ENCODE measurements at regions not wholly inside any gene's neighbourhood (a gene's known extent, or its start where the extent isn't known, plus 50 kb on each side); places are given as distances from the start of the nearest gene placed in this dataset.
"Not testable (repeated sequence)": the region's sequence is repeated elsewhere in the genome, so short reads cannot be mapped to it uniquely, and the experiment has no call there.

DNA sequence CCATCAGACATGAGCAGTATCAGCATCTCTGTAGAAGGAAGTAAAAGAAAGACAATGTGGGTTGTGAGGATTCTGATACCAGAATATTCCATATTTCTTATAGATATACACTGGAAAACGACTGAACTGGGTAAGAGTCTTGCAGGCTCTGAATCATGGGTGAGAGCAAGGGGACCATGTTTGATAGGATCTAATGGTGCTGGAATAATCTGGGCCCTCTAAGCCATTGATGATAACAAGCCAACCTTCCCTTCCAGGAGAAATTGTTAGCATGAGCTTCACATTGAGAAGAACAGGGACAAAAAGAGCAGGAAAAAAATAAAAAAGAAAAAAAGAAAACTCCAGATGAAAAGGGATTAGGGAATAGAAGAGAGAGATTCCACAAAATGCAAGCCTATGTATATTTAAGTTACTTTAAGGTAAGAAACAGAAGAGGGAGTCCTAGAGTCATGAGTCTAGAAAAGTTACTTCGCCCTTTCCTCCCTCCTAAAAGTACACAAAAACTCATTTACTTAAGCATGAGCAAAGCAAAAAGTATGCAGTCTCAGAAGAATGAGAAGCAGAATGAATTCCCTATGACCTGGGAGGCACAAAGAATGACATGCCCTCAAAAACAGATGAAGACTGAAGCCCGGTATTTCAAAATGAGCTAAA is 181.9 kb downstream of the TMEM26 start:
- DNase-seq (ENCODE audit: low spot score): peak; percentile 73

DNA sequence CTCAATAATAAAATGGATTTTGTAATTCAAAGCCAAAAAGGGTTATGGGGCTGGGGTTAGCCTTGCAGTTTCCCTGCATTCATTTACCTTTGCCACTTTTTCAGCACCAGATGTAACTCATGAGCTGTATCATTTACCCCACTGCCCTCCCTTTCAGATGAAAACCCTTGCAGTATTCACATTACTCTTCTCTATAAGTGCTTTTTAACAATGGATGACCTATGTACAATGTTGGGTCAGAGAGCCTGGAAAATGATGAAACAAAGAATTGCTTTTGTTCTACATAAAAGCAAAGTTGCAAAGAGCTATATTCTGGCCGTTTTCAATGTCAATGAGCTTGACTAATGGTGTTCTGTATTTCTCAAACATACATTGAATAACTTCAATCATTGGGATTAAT is 189.7 kb downstream of the TMEM26 start:
- DNase-seq (ENCODE audit: low spot score): no peak

DNA sequence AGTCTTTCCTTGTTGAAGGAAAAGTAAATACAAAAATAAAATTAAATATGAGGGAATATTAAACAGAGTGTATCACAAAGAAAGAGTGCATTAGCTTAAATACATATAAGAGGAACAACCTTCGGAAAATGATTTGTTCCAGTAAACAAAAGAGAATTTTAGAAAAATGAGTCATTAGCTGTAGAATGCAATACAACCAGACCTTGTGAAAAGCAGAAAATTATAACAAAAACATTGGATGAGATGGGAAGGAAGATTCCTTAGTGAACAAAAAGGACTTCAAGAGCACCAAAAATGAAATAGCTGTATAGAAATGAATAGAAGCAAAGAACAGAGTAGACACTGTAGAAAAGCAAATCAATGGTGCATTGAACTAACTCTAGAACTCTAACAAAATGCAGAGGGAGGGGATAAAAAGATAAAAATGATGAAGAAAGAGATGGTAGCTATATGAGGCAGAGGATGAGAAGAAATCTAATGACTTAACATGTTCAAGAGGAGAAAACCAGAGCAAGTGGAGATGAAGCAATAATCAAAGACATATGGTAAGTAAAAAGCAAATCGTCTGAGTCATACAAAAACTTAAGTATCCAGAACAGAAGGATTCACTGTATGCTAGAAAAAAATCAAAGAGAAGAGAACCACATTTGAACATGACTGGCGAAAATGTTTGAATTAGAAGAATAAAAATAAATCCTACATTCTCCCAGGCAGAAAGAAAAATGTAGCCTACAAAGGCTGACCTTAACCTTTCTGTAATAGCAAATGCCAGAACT is 190.5 kb downstream of the TMEM26 start:
- DNase-seq (ENCODE audit: low spot score): no peak

DNA sequence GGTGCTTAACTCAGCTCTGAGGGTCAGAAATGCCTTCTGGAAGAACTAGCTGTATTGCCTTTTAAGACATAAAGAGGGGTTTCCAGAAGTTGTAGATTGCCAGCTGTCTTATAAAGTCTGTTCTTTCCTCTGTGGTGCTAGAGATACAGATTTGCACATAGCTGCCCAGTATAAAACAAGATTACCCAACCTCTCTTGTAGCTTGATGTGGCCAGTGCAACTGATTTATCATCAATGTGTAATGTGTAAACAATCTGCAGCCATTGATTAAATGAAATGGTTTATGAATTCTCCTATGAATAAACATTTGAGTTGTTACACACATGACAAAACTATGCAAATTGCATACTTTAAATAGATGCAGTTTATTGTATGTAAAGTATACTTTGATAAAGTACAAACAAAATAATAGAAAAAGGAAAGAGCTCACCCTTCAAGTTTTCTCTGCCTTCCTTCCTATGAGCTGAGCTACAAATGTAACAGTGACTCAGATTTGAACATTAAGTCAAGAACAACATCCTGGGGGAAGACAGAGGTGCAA is 195.2 kb downstream of the TMEM26 start:
- no peak for DNase-seq (ENCODE audit: low spot score)

DNA sequence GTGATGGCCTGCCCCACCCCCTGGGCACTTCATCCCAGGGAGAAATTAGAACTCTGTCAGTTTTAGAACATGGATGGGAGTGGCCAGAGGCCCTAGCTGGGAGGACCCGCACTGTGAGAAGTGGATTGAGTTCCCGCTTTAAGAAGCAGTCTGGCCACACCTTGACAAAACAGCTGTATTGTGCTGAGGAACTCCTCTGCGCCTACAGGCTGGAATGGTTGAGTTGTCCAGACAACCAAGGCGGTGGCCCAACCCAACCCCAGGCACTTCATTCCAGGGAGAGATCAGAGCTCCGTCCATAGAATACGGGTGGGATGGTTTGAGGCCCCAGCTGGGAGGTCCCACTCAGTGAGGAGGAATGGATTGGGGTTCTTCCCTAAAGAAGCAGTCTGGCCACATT is 196.0 kb downstream of the TMEM26 start:
- DNase-seq (ENCODE audit: low spot score): no peak

DNA sequence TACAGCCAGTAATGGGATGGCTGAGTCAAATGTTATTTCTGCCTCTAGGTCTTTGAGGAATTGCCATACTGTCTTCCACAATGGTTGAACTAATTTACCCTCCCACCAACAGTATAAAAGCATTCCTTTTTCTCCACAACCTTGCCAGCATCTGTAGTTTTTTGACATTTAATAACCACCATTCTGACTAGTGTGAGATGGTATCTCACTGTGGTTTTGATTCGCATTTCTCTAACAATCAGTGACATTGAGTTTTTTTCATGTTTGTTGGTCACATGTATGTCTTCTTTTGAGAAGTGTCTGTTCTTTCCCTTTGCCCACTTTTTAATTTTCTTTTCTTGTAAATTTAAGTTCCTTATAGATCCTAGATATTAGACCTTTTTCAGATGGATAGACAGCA is 200.9 kb downstream of the TMEM26 start:
- not testable (repeated sequence) for DNase-seq (ENCODE audit: low spot score)

DNA sequence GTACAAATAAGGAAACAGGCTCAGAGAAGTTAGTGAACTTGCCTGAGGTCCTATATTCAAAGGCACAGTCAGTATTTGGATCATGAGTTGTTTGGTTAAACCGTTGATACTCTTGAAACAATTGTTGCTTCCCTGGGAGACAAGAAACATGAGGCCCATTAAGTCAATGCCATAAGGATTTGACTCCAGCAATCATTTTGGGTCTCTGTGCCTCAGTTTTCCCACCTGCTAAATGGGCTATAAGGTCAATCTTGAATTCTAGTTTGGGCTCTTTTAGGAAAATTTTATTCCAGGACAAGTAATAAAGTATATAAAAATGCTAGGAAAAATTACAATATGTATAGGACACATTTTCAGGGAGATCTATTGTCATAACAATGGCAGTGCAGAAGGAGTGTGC is 202.1 kb downstream of the TMEM26 start:
- no peak for DNase-seq (ENCODE audit: low spot score)

DNA sequence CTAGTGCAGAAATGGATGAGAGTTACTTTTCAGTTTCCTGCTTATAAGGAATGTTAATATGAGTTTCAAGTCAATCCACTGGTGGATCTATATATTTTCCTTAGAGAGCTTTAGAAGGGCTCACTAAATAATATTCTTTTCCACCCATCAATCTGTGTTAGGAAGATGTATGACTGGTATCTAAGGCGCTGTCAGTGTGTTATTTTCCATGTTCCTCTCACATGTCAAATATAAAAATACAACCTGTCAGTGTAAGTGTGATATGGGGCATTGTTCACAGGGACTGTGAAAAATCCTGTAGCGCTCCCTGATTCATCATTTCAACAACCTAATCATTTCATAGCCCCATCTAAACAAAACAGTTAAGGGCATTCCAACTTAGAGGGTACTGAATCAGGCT is 203.1 kb downstream of the TMEM26 start:
- DNase-seq (ENCODE audit: low spot score): no peak

DNA sequence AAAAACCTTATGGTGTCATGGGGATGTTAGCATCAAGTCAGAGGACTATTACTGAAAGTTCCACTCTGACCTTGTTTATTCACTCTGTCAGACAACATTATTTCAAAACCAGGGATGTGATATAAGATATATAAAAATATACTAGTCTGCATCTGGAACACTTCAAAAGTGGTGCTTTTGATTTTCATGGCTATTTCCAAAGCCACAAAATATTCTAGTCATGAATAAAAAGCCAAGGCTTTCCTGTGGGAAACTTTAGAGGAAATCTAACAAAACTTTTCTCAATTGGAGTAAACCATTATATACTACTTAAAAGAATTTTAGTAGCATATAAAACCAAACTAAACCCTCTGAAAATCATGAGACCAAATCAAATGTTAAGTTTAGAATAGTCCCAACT is 205.2 kb downstream of the TMEM26 start:
- DNase-seq (ENCODE audit: low spot score): no peak

DNA sequence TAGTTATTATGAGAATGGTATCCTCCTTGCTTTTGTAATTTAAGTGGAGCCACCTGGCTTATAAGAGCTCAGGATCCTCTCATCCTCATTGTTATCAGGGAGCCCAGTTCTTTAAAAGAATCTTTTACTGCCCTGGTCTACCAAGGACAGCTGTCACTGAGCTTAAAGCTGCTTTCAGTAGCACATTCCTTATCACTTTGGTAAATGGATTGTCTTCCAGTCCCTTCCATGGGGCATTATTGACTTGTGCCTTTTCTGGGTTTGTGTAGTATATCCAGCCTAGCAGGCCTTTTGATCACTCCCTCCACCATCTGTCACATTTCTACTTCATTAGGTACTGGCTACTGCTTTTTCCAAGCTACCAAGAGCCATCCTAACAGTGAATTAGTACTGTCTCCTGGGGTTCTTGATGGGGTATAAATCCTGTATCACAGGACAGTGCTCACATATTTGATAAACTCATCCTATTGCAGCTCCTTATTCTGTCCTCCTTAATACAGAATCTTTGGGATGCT is 208.9 kb downstream of the TMEM26 start:
- DNase-seq (ENCODE audit: low spot score): no peak

DNA sequence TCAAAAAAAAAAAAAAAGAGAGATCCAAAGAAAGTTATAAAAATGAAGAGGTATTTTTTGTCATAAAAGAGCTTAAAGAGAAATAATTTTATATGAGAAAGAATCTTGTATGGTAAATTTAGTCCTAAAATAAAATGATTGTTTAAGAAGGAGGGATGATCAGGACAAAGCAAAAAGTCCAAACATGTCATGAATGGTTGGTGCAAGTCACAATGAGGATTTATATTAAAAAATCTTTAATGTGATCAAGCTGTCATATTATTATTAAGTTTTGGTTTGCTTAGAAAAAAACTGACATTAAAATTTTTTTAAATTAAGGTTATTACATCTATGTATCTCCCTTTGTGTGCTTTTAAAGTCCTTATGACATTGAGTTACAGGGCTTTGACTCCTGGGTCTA is 220.4 kb downstream of the TMEM26 start:
- DNase-seq (ENCODE audit: low spot score): no peak

DNA sequence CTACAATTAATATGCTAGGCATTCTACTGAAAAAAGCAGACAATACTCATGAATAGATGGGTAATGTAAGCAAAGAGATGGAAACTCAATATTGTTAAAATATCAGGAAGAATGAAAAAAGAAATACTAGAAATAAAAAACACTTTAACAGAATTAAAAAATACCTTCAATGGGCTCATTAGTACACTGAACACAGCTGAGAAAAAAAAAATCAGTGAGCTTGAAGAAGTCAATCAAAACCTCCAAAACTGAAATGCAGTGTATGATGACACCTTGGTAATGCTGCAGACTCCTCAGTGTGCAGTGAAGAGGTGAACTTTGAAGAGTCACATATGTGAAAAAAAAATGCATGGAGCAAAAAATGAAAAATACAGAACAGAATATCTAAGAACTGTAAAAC is 227.2 kb downstream of the TMEM26 start:
- no peak for DNase-seq (ENCODE audit: low spot score)

DNA sequence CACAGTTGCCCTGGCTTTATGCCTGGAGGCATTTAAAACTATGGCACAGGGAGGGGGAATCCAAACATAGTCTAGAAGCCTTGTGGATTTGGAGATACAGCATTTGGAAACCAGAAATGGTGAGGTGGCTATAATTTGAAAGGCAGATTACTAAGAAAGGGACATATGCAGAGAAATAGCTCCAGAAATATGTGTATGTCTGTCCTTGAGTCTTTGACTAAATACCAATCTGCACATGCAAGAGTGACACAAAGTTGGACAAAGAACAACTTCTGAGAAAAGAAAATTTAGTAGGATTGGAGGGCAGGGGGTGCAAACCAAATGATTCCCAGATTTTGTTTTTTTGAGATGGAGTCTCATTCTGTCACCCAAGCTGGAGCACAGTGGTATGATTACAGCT is 229.6 kb downstream of the TMEM26 start:
- no peak for DNase-seq (ENCODE audit: low spot score)

DNA sequence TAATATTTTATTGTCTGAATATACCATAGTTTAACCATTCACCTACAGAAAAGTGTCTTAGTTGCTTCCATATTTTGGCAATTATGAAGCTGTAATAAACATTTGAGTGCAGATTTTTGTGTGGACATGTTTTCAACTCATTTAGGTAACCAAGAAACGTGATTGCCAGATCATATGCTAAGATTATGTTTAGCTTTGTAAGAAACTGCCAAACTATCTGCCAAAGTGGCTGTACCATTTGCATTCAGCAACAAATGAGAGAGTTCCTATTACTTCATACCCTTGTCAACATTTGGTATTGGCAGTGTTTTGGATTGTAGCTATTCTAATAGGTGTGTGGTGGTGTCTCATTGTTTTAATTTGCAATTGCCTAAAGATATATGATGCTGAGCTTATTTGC is 233.5 kb downstream of the TMEM26 start:
- DNase-seq (ENCODE audit: low spot score): no peak

DNA sequence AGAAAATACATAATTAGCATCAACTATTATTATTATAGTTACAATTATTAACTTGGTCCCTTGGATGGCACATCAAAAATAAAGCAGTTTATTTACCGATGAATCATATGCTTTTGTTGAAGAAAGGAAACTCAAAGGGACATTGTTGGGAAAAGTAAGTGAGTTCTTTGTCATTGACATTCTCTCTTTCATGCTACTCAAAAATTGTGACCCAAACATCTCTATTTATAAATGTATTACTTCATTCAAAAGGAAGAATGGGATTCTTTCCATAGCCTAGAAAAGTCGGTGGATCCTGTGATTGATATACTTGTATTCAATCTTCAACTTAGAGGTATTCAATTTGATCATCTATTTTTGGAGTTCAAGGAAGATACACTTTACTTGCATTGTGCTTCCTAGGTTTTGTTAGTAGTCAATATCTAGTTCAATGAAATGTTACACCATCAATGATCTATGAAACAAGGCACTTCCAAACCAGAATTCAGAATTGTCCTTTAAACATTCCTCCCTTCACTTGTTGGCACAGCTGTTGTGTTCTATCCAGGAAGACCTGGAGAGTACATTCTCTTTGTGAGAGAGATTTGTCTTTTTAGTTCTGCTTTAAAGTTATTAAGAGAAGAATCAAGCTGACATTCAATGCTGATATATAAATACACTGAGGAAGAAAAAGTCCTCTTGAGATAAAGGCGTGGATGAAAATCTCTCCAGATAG is 235.2 kb downstream of the TMEM26 start:
- DNase-seq (ENCODE audit: low spot score): no peak

DNA sequence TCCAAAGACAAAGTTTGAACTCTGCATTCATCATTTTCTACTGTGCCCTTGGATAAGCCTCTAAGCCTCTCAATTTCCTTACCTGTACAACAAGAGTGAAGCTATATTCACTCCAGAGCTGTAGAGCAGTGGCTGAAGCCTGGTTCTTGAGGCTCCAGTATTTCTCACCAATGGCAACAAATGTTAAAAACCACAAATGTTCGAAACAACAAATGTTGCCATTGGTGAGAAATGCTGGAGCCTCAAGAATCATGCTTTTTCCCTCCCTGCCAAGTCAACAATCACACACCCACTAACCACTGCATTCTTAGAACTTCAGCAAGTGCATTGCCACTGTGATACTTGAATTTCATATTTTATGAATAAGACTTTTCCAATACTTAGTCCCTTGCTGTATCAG is 237.9 kb downstream of the TMEM26 start:
- DNase-seq (ENCODE audit: low spot score): no peak

DNA sequence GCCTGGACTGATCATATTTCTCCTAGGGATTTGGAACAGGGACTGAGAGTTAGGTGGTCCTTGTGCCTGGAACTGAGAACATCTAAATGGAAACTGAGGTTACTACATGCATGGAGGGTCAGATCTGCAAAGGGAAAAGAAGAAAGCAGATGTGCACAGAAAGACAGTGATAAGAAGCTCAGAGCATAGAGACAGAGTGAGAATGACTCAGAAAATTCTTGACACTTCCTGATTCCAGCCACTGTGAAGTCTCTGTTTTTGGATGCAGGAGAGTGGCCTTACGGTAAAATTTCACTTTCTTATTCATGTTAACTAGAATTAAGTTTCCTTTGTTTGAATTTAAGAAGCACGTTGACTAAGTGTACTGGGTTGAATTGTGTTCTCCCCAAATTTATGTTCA is 241.7 kb downstream of the TMEM26 start:
- peak; percentile 9 for DNase-seq (ENCODE audit: low spot score)

DNA sequence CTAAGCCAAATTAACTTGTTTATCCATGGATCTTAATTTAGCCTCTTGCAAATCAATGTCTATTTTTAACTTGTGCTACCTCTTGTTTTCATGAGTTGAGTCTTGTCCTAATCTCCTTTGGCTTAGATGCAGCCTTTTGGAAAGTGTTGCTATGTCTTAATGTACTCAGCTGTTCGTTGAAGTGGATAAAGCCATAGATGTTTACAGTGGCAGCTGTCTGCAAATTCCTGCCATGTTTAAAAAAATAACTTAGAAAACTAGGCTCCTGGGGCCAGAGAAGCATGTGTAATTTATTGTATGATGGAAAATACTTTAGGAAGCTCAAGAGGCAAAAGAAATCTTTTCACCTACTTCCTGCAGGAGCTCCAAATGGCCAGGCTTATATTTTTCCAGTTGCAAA is 253.1 kb upstream of the RHOBTB1 start:
- no peak for DNase-seq (ENCODE audit: low spot score)

DNA sequence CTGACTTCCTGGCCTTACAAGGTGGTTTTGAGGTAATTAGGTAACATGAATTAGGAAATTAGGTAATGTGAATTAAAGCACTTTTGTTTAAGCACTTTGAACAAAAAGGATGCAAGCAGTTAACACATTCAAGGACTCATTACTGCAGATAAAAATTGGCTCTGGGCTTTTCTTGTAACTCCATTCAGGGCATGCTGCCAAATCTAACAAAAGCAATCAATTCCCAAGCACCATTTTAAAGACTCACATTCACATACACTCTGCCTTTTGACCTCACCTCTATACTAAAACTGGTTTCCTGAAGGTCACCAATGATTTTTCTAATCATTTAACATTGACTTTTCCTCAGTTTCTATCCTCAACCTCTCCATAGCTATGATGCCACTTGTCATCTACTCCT is 251.2 kb upstream of the RHOBTB1 start:
- DNase-seq (ENCODE audit: low spot score): no peak

DNA sequence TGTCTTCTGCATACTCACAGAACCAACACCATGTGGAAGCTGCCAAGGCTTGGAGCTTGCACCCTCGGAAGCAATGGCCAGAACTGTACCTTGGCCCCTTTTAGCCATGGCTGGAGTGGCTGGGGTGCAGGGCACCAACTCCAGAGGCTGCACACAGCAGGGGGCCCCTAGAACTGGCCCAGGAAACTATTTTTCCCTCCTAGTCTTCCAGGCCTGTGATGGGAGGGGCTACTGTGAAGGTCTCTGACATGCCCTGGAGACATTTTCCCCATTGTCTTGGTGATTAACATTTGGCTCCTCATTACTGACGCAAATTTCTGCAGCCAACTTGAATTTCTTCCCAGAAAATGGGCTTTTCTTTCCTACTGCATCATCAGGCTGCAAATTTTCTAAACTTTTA is 248.6 kb upstream of the RHOBTB1 start:
- not testable (repeated sequence) for DNase-seq (ENCODE audit: low spot score)

DNA sequence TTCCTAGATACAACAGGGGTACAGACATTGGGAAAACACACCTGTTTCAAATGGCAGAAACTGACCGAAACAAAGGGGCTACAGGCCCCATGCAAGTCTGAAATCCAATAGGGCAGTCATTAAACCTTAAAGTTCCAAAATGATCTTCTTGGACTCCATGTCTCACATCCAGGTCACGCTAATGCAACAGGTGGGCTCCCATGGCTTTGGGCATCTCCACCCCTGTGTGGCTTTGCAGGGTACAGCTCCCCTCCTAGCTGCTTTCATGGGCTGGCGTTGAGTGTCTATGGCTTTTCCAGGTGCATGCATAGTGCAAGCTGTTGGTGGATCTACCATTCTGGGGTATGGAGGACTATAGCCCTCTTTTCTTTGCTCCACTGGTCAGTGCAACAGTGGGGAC is 248.1 kb upstream of the RHOBTB1 start:
- no peak for DNase-seq (ENCODE audit: low spot score)

DNA sequence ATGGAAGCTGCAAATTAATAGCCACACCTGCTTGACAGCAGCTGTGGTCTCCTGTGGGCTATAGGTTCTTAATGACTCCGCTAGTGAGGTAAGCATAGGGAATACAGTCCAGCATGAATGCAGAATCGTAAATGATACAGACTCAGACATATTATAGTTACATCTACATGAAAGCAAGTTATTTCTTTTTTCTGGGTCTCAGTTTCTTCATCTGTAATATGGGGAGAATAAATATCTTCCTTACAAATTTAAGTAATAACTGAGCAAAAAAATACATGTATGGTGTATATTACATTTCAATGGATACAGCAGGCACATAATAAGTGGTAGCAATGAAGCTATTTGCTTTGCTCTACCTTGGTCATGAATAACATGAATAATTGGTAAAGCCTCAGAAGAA is 245.9 kb upstream of the RHOBTB1 start:
- DNase-seq (ENCODE audit: low spot score): no peak

DNA sequence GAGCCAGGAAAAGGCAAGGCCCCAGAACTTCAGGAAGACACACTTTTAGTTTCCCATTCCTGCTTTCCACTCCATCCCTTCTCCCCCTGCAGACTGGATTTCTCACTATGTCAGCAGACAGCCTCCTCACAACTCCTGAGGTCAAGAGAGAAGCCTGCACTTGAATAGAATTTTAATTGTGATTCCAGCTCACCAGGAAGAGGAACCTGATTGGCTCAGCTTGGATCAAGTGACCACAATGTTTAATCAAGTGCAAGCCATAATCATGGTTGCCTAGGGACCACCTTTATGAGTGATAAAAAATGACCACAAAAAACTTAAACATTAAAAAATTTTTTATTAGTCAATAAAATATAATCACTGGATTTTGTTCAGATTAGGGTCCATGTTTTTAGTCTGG is 244.7 kb upstream of the RHOBTB1 start:
- DNase-seq (ENCODE audit: low spot score): no peak

All from kidney tubule cell (primary cell).